HG03097 (cell line): ENCODE measurements at regions not wholly inside any gene's neighbourhood (a gene's known extent, or its start where the extent isn't known, plus 50 kb on each side); places are given as distances from the start of the nearest gene placed in this dataset.
"Not testable (repeated sequence)": the region's sequence is repeated elsewhere in the genome, so short reads cannot be mapped to it uniquely, and the experiment has no call there.

ENCODE experiments used
- ATAC-seq: cut with Tn5 transposase; IDR thresholded peaks from one replicate; pipeline ENCODE4 v1.9.1; 2021; ENCODE audit not compliant: unreplicated experiment, low FRiP score

DNA sequence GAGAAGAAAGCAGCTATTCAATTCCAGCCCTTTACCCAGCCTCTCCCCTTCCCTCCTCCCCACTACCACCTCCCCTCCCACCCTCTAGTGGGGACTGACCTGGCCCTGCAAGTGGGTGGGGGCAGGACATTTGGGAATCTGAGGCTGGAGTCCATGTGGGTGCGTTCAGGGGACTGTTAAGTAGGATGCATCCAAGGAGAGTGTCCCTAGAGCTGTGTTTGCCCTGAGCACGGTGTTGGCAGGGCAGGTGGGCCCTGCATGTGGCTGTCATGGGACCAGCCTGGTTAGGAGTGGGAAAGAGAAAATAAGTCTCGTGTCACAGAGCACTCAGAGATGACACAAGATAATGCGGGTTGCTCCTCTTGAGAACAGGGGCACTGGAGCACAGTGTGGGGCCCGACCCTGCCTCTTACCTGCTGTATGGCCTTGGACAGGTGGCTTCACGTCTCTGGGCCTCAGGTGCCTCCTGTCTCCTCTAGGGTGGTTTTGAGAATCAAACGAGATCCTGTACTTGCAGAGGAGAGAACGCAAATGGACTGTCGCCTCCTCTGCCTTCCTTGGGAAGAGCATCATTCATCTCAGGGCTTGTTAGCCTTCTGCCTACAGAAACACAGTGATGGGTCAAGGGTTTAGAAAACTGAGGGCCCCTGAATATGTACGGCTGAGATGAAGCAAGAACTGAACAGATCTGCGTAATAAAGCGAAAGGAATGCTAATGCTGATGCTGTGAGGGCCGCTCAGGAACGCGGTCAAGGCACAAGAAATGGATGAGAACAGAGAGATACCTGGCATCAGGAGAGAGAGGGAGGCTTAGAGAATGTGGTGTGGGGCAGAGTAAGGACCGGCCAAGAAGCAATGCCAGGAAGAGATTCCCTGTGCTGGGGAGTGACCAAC lies 187.7 kb upstream of the HAAO start:
- ATAC-seq, result no peak

DNA sequence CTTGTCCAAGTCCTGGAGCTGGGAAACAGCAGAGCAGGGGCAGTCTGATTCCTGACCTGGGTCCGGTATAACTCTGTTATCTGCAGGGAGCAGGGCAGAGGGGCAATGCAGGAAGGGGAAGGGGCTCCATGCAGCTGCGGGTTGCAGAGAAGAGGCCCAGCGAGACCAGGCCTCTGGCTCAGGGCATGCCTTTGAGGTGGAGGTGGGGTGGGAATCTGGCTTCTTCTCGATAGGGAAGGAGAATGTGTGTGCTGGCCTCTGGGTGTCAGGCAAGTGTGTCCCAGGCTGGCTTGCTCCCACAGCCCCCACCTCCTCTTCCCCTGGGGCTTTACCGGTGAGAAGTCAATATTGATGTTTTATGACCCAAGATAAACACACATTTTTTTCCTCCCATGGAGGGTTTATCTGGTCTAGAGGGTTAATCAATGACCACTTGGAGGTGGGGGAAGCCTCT lies 187.1 kb upstream of the HAAO start:
- no peak for ATAC-seq

DNA sequence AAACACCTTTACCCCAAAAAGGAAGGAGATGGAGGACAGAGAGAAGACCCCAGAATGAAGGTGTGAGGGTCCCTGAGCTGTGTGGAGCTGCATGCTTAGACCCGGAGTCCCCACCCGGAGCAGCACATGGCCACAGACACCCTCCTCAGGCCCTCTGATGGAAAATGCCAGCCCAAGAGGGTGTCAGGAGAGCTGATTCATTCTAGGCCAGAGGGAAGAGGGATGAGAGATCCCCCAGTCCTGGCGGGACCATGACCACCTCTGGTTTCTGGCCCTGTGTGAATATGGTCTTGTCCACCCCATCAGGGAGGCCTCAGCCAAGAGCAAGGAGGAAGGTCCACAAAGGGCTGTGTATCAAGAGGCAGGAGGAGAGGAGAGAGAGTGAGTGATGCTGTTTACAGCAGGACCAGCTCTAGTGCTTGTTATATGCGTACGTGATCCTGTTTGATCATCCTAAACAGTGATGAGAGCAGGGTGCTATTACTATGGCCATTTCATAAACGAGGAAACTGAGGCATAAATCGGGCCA lies 186.6 kb upstream of the HAAO start:
- no peak for ATAC-seq

GRCh38 chr2:42978175-42978886 lies 185.9 kb upstream of the HAAO start:
- no peak for ATAC-seq

- no peak for ATAC-seq
Observed at GRCh38 chr2:42977270-42978174, 185.1 kb upstream of the HAAO start.

- ATAC-seq, result no peak
Observed at GRCh38 chr2:42976351-42976750, 184.0 kb upstream of the HAAO start.

DNA sequence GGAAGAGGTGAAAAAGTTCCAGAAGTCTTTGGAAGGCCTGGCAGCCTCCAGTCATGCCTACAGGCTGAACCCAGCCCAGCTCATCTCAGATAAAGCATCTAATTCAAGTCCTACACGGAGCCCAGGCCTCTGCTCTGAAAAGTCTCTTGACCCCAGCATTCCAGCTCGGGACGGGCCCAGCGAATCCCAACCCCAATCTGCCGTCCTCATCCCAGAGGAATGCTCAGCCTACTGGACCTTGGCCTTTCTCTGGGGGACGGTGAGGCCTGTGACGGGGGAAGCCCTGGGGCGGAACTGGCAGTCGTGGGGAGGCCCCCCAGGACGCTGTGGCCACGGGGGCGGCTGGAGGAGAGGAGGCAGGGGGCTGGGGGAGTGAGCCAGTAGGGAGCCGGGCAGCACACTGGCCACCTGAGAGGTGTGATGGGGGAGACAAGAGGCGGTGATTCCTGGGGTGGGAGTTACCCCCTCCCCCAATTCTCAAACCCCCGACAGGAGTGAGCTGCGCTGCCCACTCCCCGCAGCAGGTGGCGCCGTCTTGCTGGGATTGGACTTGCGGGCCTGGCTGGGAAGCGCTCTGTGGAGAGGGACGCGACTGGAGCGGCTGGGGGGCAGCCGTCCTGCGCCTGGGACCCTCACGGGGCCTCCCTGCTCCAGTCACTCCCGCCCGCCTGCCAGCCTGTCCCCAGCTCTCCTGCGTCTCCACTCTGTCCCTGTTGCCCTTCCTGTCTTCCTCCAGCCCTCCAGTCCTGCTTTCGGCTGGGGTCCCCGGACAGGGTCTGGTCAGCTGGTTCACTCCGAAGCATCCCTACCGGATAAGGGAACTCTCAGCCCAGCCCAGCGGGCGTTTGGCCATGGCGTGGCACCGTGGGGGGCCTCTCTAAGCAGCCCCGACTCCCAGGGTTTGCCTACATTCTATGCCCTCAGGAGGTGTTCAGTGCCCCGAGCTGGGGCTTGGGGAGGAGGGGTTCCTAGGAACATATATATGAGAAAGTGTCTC lies 182.6 kb upstream of the HAAO start:
- no peak for ATAC-seq

- ATAC-seq, result no peak
Observed at GRCh38 chr2:42974169-42974720, 181.9 kb upstream of the HAAO start.

GRCh38 chr2:42973726-42974125 lies 181.3 kb upstream of the HAAO start:
- ATAC-seq, result no peak

DNA sequence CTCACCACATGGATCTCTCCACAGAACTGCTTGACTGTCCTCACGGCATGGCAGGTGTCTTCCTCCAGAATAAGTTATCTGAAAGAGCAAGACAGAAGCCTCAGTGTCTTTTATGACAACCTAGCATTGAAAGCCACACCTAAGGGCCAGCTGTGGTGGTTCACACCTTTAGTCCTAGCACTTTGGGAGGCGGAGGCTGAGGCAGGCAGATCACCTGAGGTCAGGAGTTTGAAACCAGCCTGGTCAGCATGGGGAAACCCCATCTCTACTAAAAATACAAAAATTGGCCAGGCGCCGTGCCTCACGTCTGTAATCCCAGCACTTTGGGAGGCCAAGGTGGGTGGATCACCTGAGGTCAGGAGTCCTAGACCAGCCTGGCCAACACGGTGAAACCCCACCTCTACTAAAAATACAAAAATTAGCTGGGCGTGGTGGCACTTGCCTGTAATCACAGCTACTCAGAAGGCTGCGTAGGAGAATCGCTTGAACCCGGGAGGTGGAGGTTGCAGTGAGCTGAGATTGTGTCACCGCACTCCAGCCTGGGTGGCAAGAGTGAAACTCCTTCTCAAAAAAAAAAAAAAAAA lies 180.6 kb upstream of the HAAO start:
- not testable (repeated sequence) for ATAC-seq

DNA sequence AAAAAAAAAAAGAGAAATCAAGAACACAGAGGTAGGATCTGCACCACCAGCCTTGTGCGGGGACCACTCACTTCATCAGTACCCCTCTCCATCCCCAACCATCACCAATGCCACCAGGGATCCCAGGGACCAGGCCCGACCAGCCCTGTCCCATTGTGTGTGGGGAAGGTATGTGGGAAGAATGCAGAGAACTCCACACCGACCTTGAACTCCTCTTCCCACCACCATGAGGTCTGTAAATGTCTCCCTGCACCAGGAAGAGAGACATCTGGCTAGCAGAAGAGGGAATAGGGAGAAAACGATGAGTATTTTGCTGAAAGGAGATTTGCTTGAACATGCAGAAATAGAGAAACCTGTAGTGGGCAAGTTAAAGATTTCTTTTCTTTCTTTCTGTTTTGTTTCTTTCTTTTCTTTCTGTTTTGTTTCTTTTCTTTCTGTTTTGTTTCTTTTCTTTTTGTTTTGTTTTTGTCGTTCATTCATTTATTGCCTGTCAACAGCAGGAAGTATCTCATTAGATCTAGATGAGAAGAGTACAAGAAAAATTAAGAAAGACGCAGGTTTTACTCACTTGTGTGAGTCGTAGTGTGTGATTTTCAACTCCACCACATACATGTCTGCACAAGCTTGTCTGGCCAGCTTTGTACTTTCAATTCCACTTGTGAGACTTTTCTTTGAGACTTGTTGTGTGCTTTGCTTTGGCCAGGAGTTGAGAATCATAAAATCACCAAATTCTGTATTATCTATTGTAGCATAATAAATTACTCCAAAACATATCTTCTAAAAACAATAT lies 179.8 kb upstream of the HAAO start:
- ATAC-seq, result no peak

GRCh38 chr2:42971381-42971780 lies 179.0 kb upstream of the HAAO start:
- no peak for ATAC-seq

DNA sequence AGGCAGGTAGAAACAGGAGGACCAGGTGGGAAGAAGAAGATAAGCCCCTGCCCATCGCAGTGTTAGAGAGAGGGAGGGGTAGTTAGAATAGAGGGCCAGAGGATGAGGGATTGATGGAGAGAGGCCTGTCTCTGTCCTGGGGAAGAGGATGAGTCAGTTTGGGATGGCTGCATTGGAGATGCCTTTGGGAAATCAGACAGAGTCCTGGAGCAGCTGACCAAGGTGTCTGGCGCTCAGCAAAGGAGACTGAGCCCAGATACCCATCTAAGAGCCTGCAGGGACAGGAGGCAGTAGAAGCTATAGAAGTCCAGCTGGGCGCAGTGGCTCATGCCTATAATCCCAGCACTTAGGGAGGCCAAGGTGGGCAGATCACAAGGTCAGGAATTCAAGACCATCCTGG lies 177.8 kb upstream of the HAAO start:
- no peak for ATAC-seq

DNA sequence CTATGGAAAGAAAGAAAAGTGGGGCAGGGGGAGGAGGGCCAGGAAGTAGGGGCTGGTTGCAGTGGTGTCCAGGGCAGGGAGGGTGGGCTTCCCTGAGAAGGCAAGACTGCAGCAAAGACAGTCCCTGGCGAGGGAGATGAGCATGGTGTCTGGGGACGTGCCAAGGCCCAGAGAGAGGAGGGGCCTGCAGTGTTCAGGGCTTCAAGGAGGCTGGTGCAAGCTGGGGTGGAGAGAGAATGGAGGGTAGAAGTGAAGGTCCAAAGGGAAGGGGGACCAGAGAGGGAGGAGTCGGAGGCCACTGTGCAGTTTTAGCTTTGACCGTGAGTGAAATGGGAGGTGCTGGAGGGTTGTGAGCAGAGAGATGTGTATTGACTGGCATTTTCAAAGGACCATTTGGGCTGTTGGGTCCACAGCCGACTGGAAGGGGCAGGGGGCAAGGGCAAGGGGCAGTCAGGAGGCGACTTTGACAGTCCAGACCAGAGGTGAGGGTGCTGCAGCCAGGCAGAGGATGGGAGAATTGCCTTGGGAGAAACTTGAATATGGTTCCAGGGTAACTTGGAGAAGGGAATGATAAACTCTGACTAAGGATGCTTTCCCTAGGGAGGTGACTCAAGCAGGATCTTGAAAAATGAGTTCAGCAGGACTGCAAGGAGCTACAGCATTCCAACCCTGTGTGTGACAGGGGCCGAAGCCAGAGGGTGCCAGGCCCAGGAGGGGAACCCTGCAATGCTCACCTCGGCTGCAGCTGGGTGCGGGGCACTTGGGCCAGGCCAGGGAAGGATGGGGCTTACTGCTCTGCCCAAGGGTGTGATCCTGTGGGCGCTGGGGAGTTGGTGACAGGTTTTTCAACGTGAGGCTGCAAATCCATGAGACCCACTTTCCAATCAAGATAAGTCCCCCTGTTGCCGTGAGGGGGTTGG lies 177.1 kb upstream of the HAAO start:
- ATAC-seq, result no peak

GRCh38 chr2:42967959-42968674 lies 175.7 kb upstream of the HAAO start:
- ATAC-seq, result no peak

GRCh38 chr2:42965910-42966309 lies 173.5 kb upstream of the HAAO start:
- no peak for ATAC-seq
